Ishikawa (cell line): ENCODE measurements at regions not wholly inside any gene's neighbourhood (a gene's known extent, or its start where the extent isn't known, plus 50 kb on each side); places are given as distances from the start of the nearest gene placed in this dataset.

Experiments used
- CEBPB ChIP-seq: IDR thresholded peaks from 2 replicates; pipeline ENCODE4 v1.6.1; 2012
- CREB1 ChIP-seq: IDR thresholded peaks from 2 replicates; pipeline ENCODE4 v1.6.1; 2012; ENCODE audit warnings: low read depth
- EGR1 ChIP-seq: IDR thresholded peaks from 2 replicates; pipeline ENCODE4 v1.6.1; 2012
- EP300 ChIP-seq: IDR thresholded peaks from 2 replicates; pipeline ENCODE4 v1.6.1; 2012; ENCODE audit warnings: borderline replicate concordance
- FOXM1 ChIP-seq: IDR thresholded peaks from 2 replicates; pipeline ENCODE4 v1.6.1; 2012; ENCODE audit warnings: low read depth, borderline replicate concordance
- NFIC ChIP-seq: IDR thresholded peaks from 2 replicates; pipeline ENCODE4 v1.6.1; 2012
- RAD21 ChIP-seq: IDR thresholded peaks from 2 replicates; pipeline ENCODE4 v1.6.1; 2012; ENCODE audit warnings: low read depth
- REST ChIP-seq: IDR thresholded peaks from 2 replicates; pipeline ENCODE4 v1.6.1; 2012; ENCODE audit warnings: low read depth, mild to moderate bottlenecking
- TAF1 ChIP-seq: IDR thresholded peaks from 2 replicates; pipeline ENCODE4 v1.6.1; 2012; ENCODE audit warnings: low read depth, mild to moderate bottlenecking
- TCF12 ChIP-seq: IDR thresholded peaks from 2 replicates; pipeline ENCODE4 v1.6.1; 2012; ENCODE audit warnings: low read depth
- TEAD4 ChIP-seq: IDR thresholded peaks from 2 replicates; pipeline ENCODE4 v1.6.1; 2012
- USF1 ChIP-seq: IDR thresholded peaks from 2 replicates; pipeline ENCODE4 v1.6.1; 2012
- YY1 ChIP-seq: IDR thresholded peaks from 2 replicates; pipeline ENCODE4 v1.6.1; 2012; ENCODE audit warnings: low read depth
- ZBTB7A ChIP-seq: IDR thresholded peaks from 2 replicates; pipeline ENCODE4 v1.6.1; 2012; ENCODE audit warnings: low read depth
- TF ChIP-seq, protein P1 (sequence below): IDR thresholded peaks from 2 replicates; pipeline ENCODE4 v1.6.1; 2012

GRCh38 chr6:14640631-14641030 is 523.1 kb downstream of the CD83 start:
- TF ChIP-seq EP300, result no peak
- TF ChIP-seq USF1, result no peak
- no peak for TF ChIP-seq TAF1
- TF ChIP-seq FOXM1, result no peak
- no peak for TF ChIP-seq EGR1
- TF ChIP-seq TCF12, result no peak
- TF ChIP-seq CEBPB, result no peak
- TF ChIP-seq NFIC, result no peak
- no peak for TF ChIP-seq RAD21
- TF ChIP-seq, protein P1, sequence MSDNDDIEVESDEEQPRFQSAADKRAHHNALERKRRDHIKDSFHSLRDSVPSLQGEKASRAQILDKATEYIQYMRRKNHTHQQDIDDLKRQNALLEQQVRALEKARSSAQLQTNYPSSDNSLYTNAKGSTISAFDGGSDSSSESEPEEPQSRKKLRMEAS, result no peak
- TF ChIP-seq CREB1, result no peak
- TF ChIP-seq ZBTB7A, result no peak
- TF ChIP-seq YY1, result no peak
- TF ChIP-seq REST, result no peak
- no peak for TF ChIP-seq TEAD4

GRCh38 chr6:14641423-14642135 is 524.0 kb downstream of the CD83 start:
- TF ChIP-seq TEAD4, result no peak
- no peak for TF ChIP-seq TCF12
- TF ChIP-seq RAD21, result no peak
- TF ChIP-seq, protein P1, result no peak
- no peak for TF ChIP-seq YY1
- TF ChIP-seq TAF1, result no peak
- no peak for TF ChIP-seq FOXM1
- no peak for TF ChIP-seq NFIC
- TF ChIP-seq USF1, result no peak
- no peak for TF ChIP-seq EGR1
- no peak for TF ChIP-seq REST
- no peak for TF ChIP-seq EP300
- no peak for TF ChIP-seq ZBTB7A
- TF ChIP-seq CEBPB, result no peak

GRCh38 chr6:14642136-14642505 is 524.5 kb downstream of the CD83 start:
- TF ChIP-seq ZBTB7A, result no peak
- no peak for TF ChIP-seq RAD21
- TF ChIP-seq YY1, result no peak

DNA sequence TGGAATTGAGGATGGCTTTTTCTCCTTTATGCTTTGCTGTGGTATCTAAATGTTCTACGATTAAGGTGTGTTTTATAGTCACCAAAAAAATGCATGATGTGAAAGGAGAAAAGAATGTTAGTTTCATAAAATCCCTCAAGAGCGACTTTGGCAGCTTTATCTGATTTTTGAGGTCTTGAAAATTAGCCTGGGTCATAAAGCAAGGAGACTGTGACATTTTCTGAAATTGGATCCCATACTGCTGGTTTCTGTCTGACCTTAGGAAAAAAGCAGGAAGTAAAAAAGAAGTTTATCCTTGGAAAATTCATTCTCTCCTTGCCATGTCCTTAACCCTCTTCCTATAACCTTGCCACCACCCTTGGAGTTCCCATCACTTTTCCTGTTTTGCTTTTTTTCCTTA is 525.3 kb downstream of the CD83 start:
- TF ChIP-seq, protein P1, result no peak
- no peak for TF ChIP-seq USF1

GRCh38 chr6:14644381-14644780 is 526.8 kb downstream of the CD83 start:
- TF ChIP-seq CREB1 (no peak), YY1 (no peak), ZBTB7A (no peak), NFIC (no peak), CEBPB (no peak), EP300 (no peak), TEAD4 (no peak), FOXM1 (no peak), RAD21 (no peak), EGR1 (no peak), REST (no peak)
- TF ChIP-seq, protein P1, result no peak
